Lower leg skin (tissue), 3 donors: ENCODE measurements at regions not wholly inside any gene's neighbourhood (a gene's known extent, or its start where the extent isn't known, plus 50 kb on each side); places are given as distances from the start of the nearest gene placed in this dataset.

Experiments used
- CTCF ChIP-seq, 3 donors: fragments of 450-650 bp; IDR thresholded peaks; one replicate each; pipeline ENCODE4 v1.5.1; 2016; ENCODE audit warnings: antibody characterized with exemption in 3 of 3, mild to moderate bottlenecking in 3 of 3, moderate library complexity in 2 of 3
- POLR2A ChIP-seq, 2 donors: fragments of 450-650 bp; IDR thresholded peaks; one replicate each; pipeline ENCODE4 v1.6.1; 2016 to 2017; ENCODE audit warnings: antibody characterized with exemption in 2 of 2, mild to moderate bottlenecking in 1 of 2, moderate library complexity in 1 of 2

GRCh38 chr4:8796096-8796495 lies 75.5 kb downstream of the HMX1 start:
- TF ChIP-seq POLR2A (IDR thresholded peaks at IDR 0.05): no peak
- no peak for TF ChIP-seq CTCF (IDR thresholded peaks at IDR 0.05)
